ENCODE measurements at regions not wholly inside any gene's neighbourhood (a gene's known extent, or its start where the extent isn't known, plus 50 kb on each side); places are given as distances from the start of the nearest gene placed in this dataset.

DNA sequence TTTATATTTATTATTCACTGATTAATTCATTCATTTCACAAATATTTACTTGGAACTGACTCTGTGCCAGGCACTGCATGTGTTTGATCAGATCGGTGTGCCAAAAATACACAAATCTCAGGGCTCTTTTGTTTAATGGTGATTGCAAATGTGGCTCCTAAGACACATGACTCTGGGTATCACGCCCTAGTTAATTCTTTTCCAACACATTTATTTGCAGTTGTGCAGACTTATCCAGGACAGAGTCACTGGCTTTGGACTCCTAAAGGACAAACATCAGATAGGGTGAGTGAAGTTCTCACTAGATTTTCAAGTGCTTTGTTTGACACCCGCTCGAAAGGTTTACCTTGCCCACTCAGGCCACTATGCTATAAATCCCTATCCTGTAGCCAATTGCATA is 335.5 kb downstream of the BARHL2 start:
- DNase-seq (ENCODE audit: extremely low read depth, low read depth) = no peak
- H3K4me3 ChIP-seq (replicated peaks; ENCODE audit: low read depth, low read length) = no peak overlapping the region
- TF ChIP-seq, protein P1, sequence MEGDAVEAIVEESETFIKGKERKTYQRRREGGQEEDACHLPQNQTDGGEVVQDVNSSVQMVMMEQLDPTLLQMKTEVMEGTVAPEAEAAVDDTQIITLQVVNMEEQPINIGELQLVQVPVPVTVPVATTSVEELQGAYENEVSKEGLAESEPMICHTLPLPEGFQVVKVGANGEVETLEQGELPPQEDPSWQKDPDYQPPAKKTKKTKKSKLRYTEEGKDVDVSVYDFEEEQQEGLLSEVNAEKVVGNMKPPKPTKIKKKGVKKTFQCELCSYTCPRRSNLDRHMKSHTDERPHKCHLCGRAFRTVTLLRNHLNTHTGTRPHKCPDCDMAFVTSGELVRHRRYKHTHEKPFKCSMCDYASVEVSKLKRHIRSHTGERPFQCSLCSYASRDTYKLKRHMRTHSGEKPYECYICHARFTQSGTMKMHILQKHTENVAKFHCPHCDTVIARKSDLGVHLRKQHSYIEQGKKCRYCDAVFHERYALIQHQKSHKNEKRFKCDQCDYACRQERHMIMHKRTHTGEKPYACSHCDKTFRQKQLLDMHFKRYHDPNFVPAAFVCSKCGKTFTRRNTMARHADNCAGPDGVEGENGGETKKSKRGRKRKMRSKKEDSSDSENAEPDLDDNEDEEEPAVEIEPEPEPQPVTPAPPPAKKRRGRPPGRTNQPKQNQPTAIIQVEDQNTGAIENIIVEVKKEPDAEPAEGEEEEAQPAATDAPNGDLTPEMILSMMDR (IDR thresholded peaks at IDR 0.05; ENCODE audit: low read depth, low read length, missing control alignments) = no peak

DNA sequence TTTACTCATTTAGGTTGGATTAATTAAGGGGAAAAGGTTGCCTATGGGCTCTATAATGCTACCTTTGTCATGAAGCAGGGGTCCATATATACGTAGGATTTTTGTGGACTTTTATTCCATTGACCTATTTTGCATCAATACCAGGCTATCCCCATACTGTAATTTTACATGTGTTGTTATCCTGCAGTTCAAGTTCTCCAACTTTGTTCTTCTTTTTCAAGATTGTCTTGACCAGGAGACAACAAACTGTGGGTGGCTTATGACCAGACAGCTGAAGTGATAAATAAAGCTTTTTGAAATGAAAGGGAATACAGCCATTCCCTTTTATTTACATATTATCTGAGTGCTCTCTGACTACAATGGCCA is 345.7 kb downstream of the BARHL2 start:
- TF ChIP-seq, protein P1 (IDR thresholded peaks at IDR 0.05; ENCODE audit: low read depth, low read length, missing control alignments) = no peak
- no peak overlapping the region for H3K4me3 ChIP-seq (replicated peaks; ENCODE audit: low read depth, low read length)
- no peak for DNase-seq (ENCODE audit: extremely low read depth, low read depth)

DNA sequence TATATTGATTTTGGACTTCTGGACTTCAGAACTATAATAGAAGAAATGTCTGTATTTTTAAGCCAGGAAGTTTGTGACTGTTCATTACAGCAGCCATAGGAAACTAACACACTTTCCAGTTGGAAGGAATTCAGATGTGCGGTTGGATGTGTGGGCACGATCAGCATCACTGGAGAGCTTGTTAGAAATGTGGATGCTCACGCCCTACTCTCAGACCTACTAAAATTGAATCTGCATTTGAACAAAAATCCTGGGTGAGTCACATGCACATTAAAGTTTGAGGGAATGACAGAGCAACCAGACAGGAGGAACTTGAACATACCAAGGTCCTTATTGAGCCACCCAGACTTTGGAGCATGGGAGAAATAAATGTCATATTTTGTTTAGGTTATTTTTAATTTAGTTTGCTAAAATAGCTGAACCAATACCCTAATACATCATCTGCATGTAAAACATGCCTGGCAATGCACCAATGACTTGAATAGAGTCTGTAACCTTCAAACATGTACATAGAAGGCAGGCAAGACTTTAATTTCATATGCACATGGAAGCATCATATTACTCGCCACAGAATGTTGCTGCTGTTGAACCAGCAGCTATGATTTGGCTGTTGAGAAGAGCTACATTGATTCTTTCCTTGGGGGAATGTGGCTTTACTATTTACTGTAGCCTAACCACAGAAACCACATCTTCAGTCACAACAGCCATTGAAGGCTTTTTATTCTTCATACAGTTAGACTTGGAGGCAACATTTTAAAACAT is 346.2 kb downstream of the BARHL2 start:
- H3K4me3 ChIP-seq (replicated peaks; ENCODE audit: low read depth, low read length) = no peak overlapping the region
- TF ChIP-seq, protein P1 (IDR thresholded peaks at IDR 0.05; ENCODE audit: low read depth, low read length, missing control alignments) = no peak
- no peak for DNase-seq (ENCODE audit: extremely low read depth, low read depth)

DNA sequence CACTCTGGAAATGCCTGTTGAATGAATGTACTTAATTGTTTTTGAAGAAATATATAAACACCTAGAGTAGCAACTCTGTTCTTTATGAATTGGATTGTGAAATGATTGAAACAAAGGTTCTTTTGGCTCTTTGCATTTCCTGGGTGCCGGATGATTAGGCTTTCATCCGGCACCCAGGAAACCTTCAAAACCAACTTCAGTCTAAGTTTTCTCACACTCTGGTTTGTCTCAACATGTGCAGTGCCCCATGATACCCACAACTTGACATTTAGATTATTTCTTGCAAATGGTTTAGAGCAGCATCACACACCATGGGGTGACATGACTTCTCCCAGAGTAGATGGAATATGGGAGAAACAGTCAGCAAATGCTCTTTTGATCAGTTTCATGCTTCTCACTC is 354.9 kb downstream of the BARHL2 start:
- H3K4me3 ChIP-seq (replicated peaks; ENCODE audit: low read depth, low read length) = no peak overlapping the region
- TF ChIP-seq, protein P1 (IDR thresholded peaks at IDR 0.05; ENCODE audit: low read depth, low read length, missing control alignments) = no peak
- no peak for DNase-seq (ENCODE audit: extremely low read depth, low read depth)

DNA sequence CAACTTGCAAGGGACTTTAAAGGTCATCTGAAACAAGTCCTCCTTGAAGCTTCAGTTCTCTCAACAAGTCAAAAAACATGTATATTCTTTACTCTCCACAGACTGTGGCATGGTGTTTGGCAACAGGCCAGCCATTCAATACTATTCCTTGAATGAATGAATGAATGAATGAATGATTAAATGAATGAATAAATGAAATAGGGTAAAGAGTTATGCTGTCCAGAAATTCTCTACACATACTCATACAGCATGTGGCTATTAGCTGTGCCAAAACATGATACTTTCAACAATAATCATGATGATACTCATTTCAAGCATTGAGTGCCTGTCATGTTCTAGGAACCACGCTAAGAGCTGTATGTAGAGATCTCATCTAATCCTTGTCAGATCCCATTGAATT is 356.1 kb downstream of the BARHL2 start:
- DNase-seq (ENCODE audit: extremely low read depth, low read depth) = no peak
- no peak overlapping the region for H3K4me3 ChIP-seq (replicated peaks; ENCODE audit: low read depth, low read length)
- TF ChIP-seq, protein P1 (IDR thresholded peaks at IDR 0.05; ENCODE audit: low read depth, low read length, missing control alignments) = no peak

DNA sequence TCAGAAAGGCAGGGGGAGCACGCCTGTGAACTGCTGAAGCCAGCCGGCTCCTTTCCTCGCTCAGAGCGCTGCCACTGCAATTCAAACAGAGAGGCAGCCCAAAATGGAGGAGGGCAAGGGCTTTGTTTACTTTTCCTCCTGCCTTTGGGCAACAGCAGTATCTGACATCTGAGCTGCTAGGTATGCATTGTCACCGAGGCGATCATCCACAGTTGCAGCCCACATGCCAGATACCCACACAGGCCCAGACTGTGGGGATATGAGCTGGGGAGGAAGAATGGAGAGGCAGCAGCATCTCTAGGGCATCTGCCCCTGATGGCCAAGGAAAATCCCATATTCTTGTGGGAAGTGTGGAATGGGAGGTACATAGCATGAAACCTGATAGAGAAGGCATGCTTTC is 357.1 kb downstream of the BARHL2 start:
- no peak for DNase-seq (ENCODE audit: extremely low read depth, low read depth)
- TF ChIP-seq, protein P1 (IDR thresholded peaks at IDR 0.05; ENCODE audit: low read depth, low read length, missing control alignments) = no peak
- H3K4me3 ChIP-seq (replicated peaks; ENCODE audit: low read depth, low read length) = no peak overlapping the region

DNA sequence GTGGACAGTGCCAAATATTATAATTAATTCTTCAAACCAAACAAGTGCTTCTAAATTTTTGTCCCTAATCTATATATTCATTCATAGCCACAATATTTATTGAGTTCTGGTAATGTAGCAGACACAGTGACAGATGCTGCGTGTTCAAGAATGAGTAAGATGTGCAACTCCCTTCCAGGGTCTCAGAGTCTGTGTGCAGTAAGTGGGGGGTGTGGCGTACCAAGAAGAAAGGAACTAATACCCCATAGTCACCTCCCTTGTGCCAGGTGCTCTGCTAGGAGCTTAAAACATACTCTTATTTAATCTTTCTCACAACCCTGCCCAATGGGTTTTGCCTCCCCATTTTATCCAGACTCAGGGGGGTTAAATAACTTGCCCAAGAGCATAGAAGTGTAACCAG is 358.7 kb downstream of the BARHL2 start:
- no peak overlapping the region for H3K4me3 ChIP-seq (replicated peaks; ENCODE audit: low read depth, low read length)
- DNase-seq (ENCODE audit: extremely low read depth, low read depth) = no peak
- TF ChIP-seq, protein P1 (IDR thresholded peaks at IDR 0.05; ENCODE audit: low read depth, low read length, missing control alignments) = no peak

All from HFF-Myc (cell line).